Liver (tissue), 8 donors: ENCODE measurements at regions not wholly inside any gene's neighbourhood (a gene's known extent, or its start where the extent isn't known, plus 50 kb on each side); places are given as distances from the start of the nearest gene placed in this dataset.
"Not testable (repeated sequence)": the region's sequence is repeated elsewhere in the genome, so short reads cannot be mapped to it uniquely, and the experiment has no call there.

Source experiments
- DNase-seq: peaks from one replicate; pipeline ENCODE4 v3.0.0-alpha.2; 2017; ENCODE audit warnings: low spot score
- H3K27ac ChIP-seq, 2 donors: one replicate each; pipeline ENCODE4 v1.7.0; 2013; ENCODE audit warnings: inconsistent platforms in 2 of 2, low read length in 2 of 2, control low read depth in 1 of 2, low read depth in 1 of 2, mild to moderate bottlenecking in 1 of 2
- H3K27me3 ChIP-seq, 4 donors: one replicate each; pipeline versions ENCODE4 v1.6.1 to v1.7.0; 2013; ENCODE audit warnings: low read length in 3 of 4, inconsistent platforms in 1 of 4, mild to moderate bottlenecking in 1 of 4, moderate library complexity in 1 of 4; ENCODE audit not compliant: control insufficient read depth in 4 of 4, insufficient read depth in 4 of 4
- H3K36me3 ChIP-seq, 4 donors: one replicate each; pipeline versions ENCODE4 v1.6.1 to v1.7.0; 2013; ENCODE audit warnings: low read length in 3 of 4, mild to moderate bottlenecking in 3 of 4, low read depth in 1 of 4, moderate library complexity in 1 of 4; ENCODE audit not compliant: control insufficient read depth in 4 of 4, insufficient read depth in 3 of 4
- H3K4me1 ChIP-seq, 4 donors: one replicate each; pipeline versions ENCODE4 v1.6.1 to v1.7.0; 2013; ENCODE audit warnings: low read length in 3 of 4, mild to moderate bottlenecking in 3 of 4, moderate library complexity in 1 of 4; ENCODE audit not compliant: control insufficient read depth in 4 of 4, insufficient read depth in 4 of 4
- H3K4me3 ChIP-seq, 3 donors: one replicate each; pipeline versions ENCODE4 v1.6.1 to v1.7.0; 2013; ENCODE audit warnings: low read length in 3 of 3, control low read depth in 1 of 3, low read depth in 1 of 3, mild to moderate bottlenecking in 1 of 3
- H3K9ac ChIP-seq, 2 donors: one replicate each; pipeline ENCODE4 v1.7.0; 2013; ENCODE audit warnings: low read length in 2 of 2, mild to moderate bottlenecking in 2 of 2, moderate library complexity in 2 of 2, control low read depth in 1 of 2, low read depth in 1 of 2
- H3K9me3 ChIP-seq, 4 donors: one replicate each; pipeline versions ENCODE4 v1.6.1 to v1.7.0; 2013; ENCODE audit warnings: low read length in 3 of 4; ENCODE audit not compliant: control insufficient read depth in 4 of 4
- EGR1 ChIP-seq, 2 donors: IDR thresholded peaks; 2 replicates each; pipeline ENCODE4 v1.6.1; 2016 to 2018; ENCODE audit warnings: antibody characterized with exemption in 2 of 2, low read depth in 2 of 2
- FOXA1 ChIP-seq: IDR thresholded peaks from 2 replicates; pipeline ENCODE4 v1.6.1; 2016; ENCODE audit warnings: antibody characterized with exemption
- FOXA2 ChIP-seq: IDR thresholded peaks from 2 replicates; pipeline ENCODE4 v1.6.1; 2016; ENCODE audit warnings: antibody characterized with exemption
- GABPA ChIP-seq, 2 donors: IDR thresholded peaks in 1 of 2; conservative IDR thresholded peaks in 1 of 2; 2 replicates each; pipeline ENCODE4 v1.6.1; 2016; ENCODE audit warnings: antibody characterized with exemption in 2 of 2, mild to moderate bottlenecking in 1 of 2, moderate library complexity in 1 of 2
- HNF4A ChIP-seq, 2 donors: conservative IDR thresholded peaks; 2 replicates each; pipeline ENCODE4 v1.6.1; 2016; ENCODE audit warnings: antibody characterized with exemption in 2 of 2, mild to moderate bottlenecking in 2 of 2
- JUND ChIP-seq, 2 donors: IDR thresholded peaks; 2 replicates each; pipeline ENCODE4 v1.6.1; 2016; ENCODE audit warnings: antibody characterized with exemption in 2 of 2
- NR2F2 ChIP-seq: IDR thresholded peaks from 2 replicates; pipeline ENCODE4 v1.6.1; 2016; ENCODE audit warnings: antibody characterized with exemption
- REST ChIP-seq: IDR thresholded peaks from 2 replicates; pipeline ENCODE4 v1.6.1; 2016; ENCODE audit warnings: antibody characterized with exemption, mild to moderate bottlenecking
- RXRA ChIP-seq, 2 donors: IDR thresholded peaks; 2 replicates each; pipeline ENCODE4 v1.6.1; 2017 to 2018; ENCODE audit warnings: antibody characterized with exemption in 2 of 2, mild to moderate bottlenecking in 1 of 2
- TAF1 ChIP-seq: conservative IDR thresholded peaks from 2 replicates; pipeline ENCODE4 v1.6.1; 2016; ENCODE audit warnings: antibody characterized with exemption, mild to moderate bottlenecking
- WGBS: extraction: QIAGEN DNeasy Blood & Tissue Kit; methylation state at CpG from one replicate; pipeline ENCODE4 v1.1.7; 2013; 5-methylcytosine and 5-hydroxymethylcytosine counted together
- TF ChIP-seq, protein P1 (sequence below): fragments of 150-350 bp; IDR thresholded peaks from 2 replicates; pipeline ENCODE4 v1.5.1; 2017; ENCODE audit warnings: improper control_type of control experiment, low read depth, low read length; ENCODE audit not compliant: missing input control
- TF ChIP-seq, protein P2 (sequence below): IDR thresholded peaks from 2 replicates; pipeline ENCODE4 v1.6.1; 2016; ENCODE audit warnings: antibody characterized with exemption
- TF ChIP-seq, protein P3 (sequence below): IDR thresholded peaks from 2 replicates; pipeline ENCODE4 v1.6.1; 2016; ENCODE audit warnings: antibody characterized with exemption
- donor health status: healthy.
- donor health status: healthy.
- donor health status: healthy.
- donor health status: healthy.
- donor health status: healthy.

DNA sequence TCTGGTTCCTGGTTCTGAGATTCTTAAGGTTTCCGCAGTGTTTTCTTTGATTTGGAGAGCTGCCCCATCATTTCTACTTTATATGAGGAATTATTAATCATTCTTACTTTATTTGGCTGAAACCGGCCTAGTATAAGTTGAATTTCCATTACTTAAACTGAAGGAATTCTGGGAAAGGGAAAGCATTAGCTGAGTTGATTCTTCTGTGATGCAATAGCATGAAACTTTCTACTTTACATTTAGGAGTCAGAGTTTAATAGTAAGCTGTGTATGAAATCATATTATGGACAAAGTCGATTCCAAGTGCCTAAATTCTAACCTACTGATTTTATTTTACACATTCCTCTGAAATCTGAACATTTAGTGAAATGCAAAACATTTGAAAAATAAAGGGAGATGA, 1269.7 kb upstream of the ZEB2 start (continued):
- TF ChIP-seq, protein P1, sequence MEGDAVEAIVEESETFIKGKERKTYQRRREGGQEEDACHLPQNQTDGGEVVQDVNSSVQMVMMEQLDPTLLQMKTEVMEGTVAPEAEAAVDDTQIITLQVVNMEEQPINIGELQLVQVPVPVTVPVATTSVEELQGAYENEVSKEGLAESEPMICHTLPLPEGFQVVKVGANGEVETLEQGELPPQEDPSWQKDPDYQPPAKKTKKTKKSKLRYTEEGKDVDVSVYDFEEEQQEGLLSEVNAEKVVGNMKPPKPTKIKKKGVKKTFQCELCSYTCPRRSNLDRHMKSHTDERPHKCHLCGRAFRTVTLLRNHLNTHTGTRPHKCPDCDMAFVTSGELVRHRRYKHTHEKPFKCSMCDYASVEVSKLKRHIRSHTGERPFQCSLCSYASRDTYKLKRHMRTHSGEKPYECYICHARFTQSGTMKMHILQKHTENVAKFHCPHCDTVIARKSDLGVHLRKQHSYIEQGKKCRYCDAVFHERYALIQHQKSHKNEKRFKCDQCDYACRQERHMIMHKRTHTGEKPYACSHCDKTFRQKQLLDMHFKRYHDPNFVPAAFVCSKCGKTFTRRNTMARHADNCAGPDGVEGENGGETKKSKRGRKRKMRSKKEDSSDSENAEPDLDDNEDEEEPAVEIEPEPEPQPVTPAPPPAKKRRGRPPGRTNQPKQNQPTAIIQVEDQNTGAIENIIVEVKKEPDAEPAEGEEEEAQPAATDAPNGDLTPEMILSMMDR: no peak
- TF ChIP-seq JUND (IDR thresholded peaks at IDR 0.05): no peak
- no peak for TF ChIP-seq EGR1 (IDR thresholded peaks at IDR 0.05; ENCODE audit: low read depth in 2 of 2)
- no peak for TF ChIP-seq GABPA (IDR thresholded peaks at IDR 0.05 in 1 of 2, conservative IDR thresholded peaks at IDR 0.05 in 1 of 2)
- no peak for TF ChIP-seq FOXA2
- TF ChIP-seq, protein P2, sequence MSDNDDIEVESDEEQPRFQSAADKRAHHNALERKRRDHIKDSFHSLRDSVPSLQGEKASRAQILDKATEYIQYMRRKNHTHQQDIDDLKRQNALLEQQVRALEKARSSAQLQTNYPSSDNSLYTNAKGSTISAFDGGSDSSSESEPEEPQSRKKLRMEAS: no peak
- TF ChIP-seq, protein P3, sequence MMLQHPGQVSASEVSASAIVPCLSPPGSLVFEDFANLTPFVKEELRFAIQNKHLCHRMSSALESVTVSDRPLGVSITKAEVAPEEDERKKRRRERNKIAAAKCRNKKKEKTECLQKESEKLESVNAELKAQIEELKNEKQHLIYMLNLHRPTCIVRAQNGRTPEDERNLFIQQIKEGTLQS: no peak
- TF ChIP-seq NR2F2: no peak
- TF ChIP-seq RXRA (IDR thresholded peaks at IDR 0.05): no peak
- TF ChIP-seq HNF4A (conservative IDR thresholded peaks at IDR 0.05): no peak
- TF ChIP-seq FOXA1: no peak

DNA sequence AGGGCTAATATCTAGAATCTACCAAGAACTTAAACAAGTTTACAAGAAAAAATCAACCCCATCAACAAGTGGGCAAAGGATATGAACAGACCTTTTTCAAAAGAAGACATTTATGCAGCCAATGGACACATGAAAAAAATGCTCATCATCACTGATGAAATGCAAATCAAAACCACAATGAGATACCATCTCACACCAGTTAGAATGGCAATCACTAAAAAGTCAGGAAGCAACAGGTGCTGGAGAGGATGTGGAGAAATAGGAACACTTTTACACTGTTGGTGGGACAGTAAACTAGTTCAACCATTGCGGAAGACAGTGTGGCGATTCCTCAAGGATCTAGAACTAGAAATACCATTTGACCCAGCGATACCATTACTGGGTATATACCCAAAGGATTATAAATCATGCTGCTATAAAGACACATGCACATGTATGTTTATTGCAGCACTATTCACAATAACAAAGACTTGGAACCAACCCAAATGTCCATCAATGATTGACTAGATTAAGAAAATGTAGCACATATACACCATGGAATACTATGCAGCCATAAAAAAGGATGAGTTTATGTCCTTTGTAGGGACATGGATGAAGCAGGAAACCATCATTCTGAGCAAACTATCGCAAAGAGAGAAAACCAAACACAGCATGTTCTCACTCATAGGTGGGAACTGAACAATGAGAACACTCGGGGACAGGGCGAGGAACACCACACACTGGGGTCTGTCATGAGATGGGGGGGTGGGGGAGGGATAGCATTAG, 1267.9 kb upstream of the ZEB2 start:
- not testable (repeated sequence) for H3K9me3 ChIP-seq, DNase-seq, H3K27me3 ChIP-seq, H3K27ac ChIP-seq, H3K36me3 ChIP-seq, H3K4me3 ChIP-seq, H3K4me1 ChIP-seq, H3K9ac ChIP-seq
- WGBS: 89% methylated on average over 6 of the region's 6 CpGs

- H3K4me1 ChIP-seq, H3K4me3 ChIP-seq, H3K9ac ChIP-seq, H3K36me3 ChIP-seq, H3K27ac ChIP-seq, DNase-seq, H3K9me3 ChIP-seq, H3K27me3 ChIP-seq: not testable (repeated sequence)
- 85% methylated on average over 5 of the region's 5 CpGs for WGBS
Observed at GRCh38 chr2:145782607-145783006, 1262.7 kb upstream of the ZEB2 start.

DNA sequence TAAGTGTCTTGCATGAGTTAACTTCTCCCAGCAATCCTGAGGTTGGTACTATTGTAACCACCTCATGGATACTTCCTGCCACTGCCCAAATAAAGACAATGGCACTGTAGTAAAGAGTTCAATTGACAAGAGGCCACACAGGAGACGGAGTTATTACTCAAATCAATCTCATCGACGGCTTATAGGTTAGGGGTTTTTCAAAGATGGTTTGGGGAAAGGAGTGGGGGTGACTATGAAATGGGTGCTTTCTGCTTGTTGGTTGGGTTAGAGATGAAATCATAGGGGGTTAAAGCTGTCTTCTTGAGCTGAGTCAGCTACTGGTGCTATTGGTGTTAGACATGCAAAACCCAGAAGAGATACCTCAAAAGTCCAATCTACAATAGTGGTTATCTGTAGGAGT, 1258.0 kb upstream of the ZEB2 start:
- H3K4me1 ChIP-seq: no peaks in the 10 kb centered on the region
- H3K9me3 ChIP-seq: peaks cover 0 to 4% (median 0%) of the 10 kb centered on the region in 4 donors
- no peak for DNase-seq
- H3K9ac ChIP-seq: no peak overlapping the region
- no peak overlapping the region for H3K27ac ChIP-seq
- no peaks in the 10 kb centered on the region for H3K36me3 ChIP-seq
- 94% methylated on average over 3 of the region's 3 CpGs for WGBS
- TF ChIP-seq GABPA (IDR thresholded peaks at IDR 0.05 in 1 of 2, conservative IDR thresholded peaks at IDR 0.05 in 1 of 2): no peak
- no peak for TF ChIP-seq EGR1 (IDR thresholded peaks at IDR 0.05; ENCODE audit: low read depth in 2 of 2)
- TF ChIP-seq, protein P3: no peak
- TF ChIP-seq REST: no peak
- no peak for TF ChIP-seq TAF1
- TF ChIP-seq FOXA1: no peak
- no peak for TF ChIP-seq JUND (IDR thresholded peaks at IDR 0.05)
- no peak overlapping the region for H3K4me3 ChIP-seq
- H3K27me3 ChIP-seq: no peaks in the 10 kb centered on the region
